GM18861 (cell line): ENCODE measurements at regions not wholly inside any gene's neighbourhood (a gene's known extent, or its start where the extent isn't known, plus 50 kb on each side); places are given as distances from the start of the nearest gene placed in this dataset.

Experiments used
- ATAC-seq: cut with Tn5 transposase; IDR thresholded peaks from one replicate; pipeline ENCODE4 v1.9.1; 2021; ENCODE audit not compliant: unreplicated experiment

GRCh38 chr4:10773010-10773409 lies 88.4 kb upstream of the CLNK start:
- ATAC-seq: no peak

- no peak for ATAC-seq
Observed at GRCh38 chr4:10765386-10765785, 80.8 kb upstream of the CLNK start.

GRCh38 chr4:10762561-10762960 lies 78.0 kb upstream of the CLNK start:
- ATAC-seq: no peak

- no peak for ATAC-seq
Observed at GRCh38 chr4:10761903-10762302, 77.3 kb upstream of the CLNK start.

GRCh38 chr4:10760086-10760485 lies 75.5 kb upstream of the CLNK start:
- ATAC-seq: no peak

- no peak for ATAC-seq
Observed at GRCh38 chr4:10758906-10759305, 74.3 kb upstream of the CLNK start.

GRCh38 chr4:10753856-10754402 lies 69.4 kb upstream of the CLNK start:
- ATAC-seq: no peak

GRCh38 chr4:10753336-10753735 lies 68.8 kb upstream of the CLNK start:
- no peak for ATAC-seq

GRCh38 chr4:10750714-10751113 lies 66.1 kb upstream of the CLNK start:
- ATAC-seq: no peak

GRCh38 chr4:10747186-10747585 lies 62.6 kb upstream of the CLNK start:
- peak; percentile 42 for ATAC-seq

- ATAC-seq: no peak
Observed at GRCh38 chr4:10746371-10747171, 62.0 kb upstream of the CLNK start.

GRCh38 chr4:10743357-10743756 lies 58.8 kb upstream of the CLNK start:
- peak; percentile 65 for ATAC-seq

- ATAC-seq: peak; percentile 32
Observed at GRCh38 chr4:10741961-10742699, 57.6 kb upstream of the CLNK start.

GRCh38 chr4:10740891-10741620 lies 56.5 kb upstream of the CLNK start:
- ATAC-seq: no peak

- no peak for ATAC-seq
Observed at GRCh38 chr4:10740251-10740650, 55.7 kb upstream of the CLNK start.

- ATAC-seq: no peak
Observed at GRCh38 chr4:10738826-10739489, 54.4 kb upstream of the CLNK start.

GRCh38 chr4:10737337-10737736 lies 52.8 kb upstream of the CLNK start:
- ATAC-seq: no peak

GRCh38 chr4:10736895-10737294 lies 52.3 kb upstream of the CLNK start:
- no peak for ATAC-seq

- ATAC-seq: no peak
Observed at GRCh38 chr4:10736266-10736665, 51.7 kb upstream of the CLNK start.

GRCh38 chr4:10734697-10735096 lies 50.1 kb upstream of the CLNK start:
- no peak for ATAC-seq
